ENCODE measurements at regions not wholly inside any gene's neighbourhood (a gene's known extent, or its start where the extent isn't known, plus 50 kb on each side); places are given as distances from the start of the nearest gene placed in this dataset.

GRCh38 chr1:95506736-95507414 lies 272.9 kb downstream of the RWDD3 start:
- TF ChIP-seq, protein P1, sequence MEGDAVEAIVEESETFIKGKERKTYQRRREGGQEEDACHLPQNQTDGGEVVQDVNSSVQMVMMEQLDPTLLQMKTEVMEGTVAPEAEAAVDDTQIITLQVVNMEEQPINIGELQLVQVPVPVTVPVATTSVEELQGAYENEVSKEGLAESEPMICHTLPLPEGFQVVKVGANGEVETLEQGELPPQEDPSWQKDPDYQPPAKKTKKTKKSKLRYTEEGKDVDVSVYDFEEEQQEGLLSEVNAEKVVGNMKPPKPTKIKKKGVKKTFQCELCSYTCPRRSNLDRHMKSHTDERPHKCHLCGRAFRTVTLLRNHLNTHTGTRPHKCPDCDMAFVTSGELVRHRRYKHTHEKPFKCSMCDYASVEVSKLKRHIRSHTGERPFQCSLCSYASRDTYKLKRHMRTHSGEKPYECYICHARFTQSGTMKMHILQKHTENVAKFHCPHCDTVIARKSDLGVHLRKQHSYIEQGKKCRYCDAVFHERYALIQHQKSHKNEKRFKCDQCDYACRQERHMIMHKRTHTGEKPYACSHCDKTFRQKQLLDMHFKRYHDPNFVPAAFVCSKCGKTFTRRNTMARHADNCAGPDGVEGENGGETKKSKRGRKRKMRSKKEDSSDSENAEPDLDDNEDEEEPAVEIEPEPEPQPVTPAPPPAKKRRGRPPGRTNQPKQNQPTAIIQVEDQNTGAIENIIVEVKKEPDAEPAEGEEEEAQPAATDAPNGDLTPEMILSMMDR (IDR thresholded peaks at IDR 0.05; ENCODE audit: low read depth, low read length), result no peak
- TF ChIP-seq EZH2phosphoT487 (IDR thresholded peaks at IDR 0.05; ENCODE audit: low read depth), result no peak
